GM03348 (cell line): ENCODE measurements at regions not wholly inside any gene's neighbourhood (a gene's known extent, or its start where the extent isn't known, plus 50 kb on each side); places are given as distances from the start of the nearest gene placed in this dataset.
A peak's percentile ranks its signal among the peaks of the same experiment; 100 is the strongest.

Source experiments
- DNase-seq: peaks from one replicate; pipeline ENCODE4 v3.0.0; 2012; ENCODE audit warnings: low spot score

DNA sequence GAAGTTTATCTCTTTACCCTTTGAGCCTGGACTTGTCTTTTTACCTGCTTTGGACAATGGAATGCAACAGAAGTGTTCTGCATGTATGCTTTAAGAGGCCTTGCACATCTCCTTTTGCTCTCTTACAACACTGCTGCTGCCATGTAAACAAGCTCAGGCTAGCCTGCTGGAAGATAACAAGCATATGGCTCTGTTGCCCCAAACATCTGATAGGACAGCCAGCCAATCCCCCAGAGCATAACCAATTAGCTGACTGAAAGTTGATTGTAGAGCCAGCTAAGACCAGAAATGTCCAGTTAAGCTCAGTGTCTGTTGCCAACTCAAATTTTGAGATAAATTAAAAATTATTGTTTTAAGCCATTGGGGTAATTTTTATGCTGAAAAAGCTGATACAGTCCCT lies 510.6 kb upstream of the CNKSR2 start:
- no peak for DNase-seq

DNA sequence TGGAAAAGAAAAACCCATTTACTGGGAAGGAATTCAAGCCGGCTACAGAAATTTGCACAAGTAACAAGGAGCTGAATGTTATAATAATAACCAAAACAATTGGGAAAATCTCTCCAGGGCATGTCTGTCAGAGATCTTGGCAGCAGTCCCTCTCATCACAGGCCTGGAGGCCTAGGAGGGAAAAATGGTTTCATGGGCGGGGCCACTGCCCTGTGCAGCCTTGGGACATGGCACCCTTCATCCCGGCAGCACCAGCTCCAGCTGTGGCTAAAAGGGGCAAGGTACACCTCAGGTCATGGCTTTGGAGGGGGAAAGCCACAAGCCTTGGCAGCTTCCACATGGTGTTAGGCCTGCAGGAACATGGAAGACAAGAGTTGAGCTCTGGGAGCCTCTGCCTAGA lies 513.1 kb upstream of the CNKSR2 start:
- DNase-seq: no peak

DNA sequence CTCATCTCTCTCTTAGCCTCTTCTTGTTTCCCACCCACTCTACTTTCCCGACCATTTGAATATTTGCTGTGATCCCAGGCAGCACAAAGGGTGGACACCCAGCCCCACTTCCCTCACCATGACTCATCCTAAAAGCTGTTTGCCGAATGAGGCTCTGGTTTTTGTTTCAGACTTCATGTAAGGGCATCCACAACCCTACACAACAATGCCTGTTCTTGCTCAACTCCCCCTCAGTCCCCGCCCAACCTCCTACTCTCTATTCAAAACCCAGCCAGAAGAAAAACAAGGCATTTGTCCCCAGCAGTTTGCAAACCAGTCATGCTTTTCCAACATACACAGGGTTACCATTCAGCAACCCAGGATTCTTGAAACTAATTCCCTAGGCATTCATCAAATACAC lies 516.5 kb upstream of the CNKSR2 start:
- DNase-seq: peak; percentile 42

DNA sequence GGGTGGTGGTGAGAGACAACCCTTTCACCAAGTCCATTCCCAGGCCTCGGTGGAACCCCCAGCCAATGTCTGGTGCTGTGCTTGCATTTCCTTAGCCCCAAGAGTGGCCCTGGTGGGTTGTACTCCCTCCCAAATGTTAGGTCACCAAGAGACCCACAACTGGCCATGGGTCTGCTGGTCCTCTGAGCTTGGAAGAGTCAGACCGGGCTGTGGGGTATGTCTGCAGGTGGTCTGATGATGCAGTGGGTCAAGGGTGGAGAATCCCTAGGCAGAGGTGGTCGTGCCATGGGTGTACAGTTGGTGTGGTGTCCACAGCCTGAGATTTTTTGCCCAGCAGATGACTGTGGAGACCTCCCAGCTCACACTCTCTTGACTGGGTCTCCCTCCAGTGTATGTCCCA lies 535.7 kb upstream of the CNKSR2 start:
- DNase-seq: no peak

DNA sequence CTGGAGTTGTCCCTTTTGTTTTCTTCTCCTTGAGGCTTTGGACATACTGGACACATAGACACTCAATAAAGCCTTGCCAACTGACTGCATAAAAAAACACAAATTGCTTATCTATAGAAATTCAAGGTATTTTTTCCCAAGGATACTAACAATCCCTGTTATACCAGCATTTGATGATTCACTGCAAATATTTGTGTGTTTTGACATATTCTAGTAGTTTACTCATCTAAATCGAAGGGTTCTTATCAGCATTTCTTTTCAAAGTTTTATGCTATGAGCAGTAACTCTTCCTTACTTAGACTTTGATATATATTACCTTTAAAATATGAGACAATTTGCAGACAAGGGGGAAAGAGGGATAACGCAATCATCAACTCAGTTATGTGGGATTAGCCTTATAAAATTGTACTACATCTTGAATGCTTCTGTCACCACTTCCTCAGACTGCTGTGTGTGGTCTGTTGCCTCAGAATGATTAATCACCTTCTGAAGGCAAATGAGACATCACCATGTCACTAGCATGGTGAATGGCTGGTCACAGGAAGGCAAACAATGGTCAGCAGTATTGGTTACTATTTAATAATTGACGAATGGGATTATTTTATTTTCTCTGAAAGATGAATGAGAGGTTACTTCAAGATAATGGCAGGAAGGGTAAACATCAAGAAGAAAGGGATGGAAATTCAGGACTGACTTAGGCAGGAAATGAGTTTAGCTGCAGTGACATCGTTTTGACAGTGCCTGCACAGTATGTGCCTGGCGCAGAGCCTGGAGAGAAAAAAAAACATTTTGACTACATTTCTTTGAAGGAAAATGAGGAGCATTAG lies 544.3 kb upstream of the CNKSR2 start:
- peak; percentile 2 for DNase-seq

DNA sequence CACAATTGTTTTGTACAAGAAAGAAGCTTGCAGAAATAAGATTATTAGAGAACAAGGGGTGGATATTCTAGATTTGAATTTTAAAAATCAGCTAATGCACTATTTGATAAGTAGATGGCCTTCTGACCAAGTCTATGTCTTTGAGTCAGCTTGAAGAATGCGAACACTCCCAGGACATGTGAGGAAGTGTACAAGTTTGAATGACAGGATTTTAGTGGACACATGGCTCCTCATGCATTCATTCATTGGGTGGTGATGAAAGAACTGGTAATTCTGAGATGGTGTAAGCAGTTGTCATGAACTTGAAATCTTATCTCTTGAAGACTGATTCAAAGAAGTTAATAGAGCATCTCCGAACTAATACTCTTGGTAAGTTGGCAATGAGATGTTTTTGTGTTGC lies 548.2 kb upstream of the CNKSR2 start:
- no peak for DNase-seq

DNA sequence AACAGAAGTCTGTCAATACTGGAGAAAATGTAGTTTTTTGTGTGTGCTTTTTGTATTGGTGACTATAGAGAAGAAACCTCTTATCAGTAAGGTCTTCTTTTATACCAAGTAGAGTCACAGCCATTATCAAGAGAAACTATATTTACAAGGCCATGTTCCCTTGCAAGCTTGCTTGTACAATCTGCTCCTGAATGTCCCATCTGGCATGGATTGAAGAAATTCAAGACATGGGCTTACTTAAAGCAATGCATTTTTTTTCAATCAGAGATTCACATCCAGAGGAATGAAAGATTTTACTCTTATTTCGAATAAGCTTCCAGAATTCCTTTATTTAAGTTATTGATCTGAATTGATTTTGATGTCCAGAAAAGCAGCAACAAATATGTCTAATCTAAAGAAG lies 537.3 kb upstream of the RPS6KA3 start:
- DNase-seq: no peak

DNA sequence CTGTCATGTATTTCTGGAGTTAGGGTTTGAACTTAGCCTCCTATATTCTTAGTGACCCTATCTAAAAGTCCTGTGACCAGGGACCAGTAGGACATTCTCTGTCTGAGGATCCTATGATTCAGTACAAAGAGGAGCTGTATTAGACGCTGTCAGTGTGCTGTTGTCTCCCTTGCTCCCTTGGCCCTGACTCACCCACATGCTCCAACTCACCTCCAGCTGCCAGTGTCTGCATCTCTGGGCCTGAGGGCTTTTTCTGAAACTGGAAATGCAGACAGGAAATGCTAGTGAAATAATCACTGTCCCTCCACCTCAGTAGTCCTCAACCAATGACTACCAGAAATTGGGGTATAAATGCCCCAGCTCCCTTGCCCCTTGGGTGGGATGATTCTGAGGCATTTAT lies 535.3 kb upstream of the RPS6KA3 start:
- DNase-seq: no peak

DNA sequence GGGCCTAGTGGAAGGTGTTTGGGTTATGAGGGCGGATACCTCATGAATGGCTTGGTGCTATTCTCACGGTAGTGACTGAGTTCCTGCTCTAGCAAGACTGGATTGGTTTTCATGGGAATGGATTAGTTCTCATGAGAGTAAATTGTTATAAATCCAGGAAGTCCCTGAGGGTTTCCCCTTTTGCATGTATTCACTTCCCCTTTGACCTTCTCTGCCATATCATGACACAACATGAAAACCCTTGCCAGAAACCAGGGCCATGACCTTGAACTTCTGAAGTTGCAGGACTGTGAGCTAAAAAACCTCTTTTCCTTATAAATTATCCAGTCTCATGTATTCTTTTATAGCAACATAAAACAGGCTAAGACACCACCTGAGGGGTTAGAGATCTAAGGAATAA lies 529.7 kb upstream of the RPS6KA3 start:
- no peak for DNase-seq

DNA sequence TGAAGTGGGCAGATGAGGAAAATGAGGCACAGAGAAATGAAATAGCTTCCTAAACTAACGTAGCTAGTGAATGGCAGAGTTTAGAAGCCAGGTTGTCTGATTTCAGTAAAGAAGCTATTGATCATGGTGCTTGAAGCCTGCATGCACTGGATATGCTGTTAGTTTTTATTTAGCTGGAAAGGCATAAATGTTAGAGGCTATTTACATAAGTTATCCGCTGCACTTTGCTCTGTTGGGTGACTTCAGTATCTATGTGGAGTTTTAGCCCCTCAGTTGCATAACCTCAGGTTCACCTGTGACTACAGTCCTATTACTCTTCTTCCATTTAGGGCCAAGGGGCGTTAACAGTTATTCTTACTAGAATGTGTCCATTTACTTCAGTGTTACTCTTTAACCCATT lies 522.4 kb upstream of the RPS6KA3 start:
- DNase-seq: no peak

DNA sequence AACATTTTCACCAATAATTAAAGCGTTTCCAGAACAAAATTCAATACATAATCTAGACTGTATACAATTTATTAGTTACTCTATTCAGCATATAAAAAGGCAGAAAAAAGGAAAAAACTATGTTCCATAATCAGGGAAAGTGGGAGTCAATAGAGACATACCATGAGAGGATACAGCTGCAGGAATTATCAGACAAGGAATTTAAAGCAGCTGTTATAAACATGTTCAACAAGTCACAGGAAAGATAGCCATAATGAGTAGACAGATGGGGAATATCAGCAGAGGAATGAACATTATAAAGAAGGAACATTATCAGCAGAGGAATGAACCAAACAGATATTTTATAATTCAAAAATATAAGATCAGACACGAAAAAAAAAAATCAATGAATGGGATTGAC lies 500.6 kb upstream of the RPS6KA3 start:
- no peak for DNase-seq

DNA sequence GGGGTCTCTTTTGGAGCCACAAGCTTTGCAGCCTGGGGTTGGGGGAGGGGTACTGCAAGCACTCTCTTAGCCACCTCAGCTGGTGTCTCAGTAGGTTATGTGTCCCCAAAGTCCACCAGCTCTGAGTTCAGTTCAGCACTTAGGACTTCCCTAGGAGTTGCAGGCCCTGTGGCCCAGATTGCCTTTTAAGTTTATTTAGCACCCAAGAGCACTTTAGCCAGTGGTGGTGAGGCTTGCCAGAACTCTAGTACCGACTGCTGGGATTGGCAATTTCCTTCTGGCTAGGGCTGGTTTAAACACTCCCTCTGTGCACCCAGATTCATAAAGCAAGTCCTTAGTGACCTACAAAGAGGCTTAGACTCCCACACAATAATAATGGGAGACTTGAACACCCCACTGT lies 489.9 kb upstream of the RPS6KA3 start:
- no peak for DNase-seq

DNA sequence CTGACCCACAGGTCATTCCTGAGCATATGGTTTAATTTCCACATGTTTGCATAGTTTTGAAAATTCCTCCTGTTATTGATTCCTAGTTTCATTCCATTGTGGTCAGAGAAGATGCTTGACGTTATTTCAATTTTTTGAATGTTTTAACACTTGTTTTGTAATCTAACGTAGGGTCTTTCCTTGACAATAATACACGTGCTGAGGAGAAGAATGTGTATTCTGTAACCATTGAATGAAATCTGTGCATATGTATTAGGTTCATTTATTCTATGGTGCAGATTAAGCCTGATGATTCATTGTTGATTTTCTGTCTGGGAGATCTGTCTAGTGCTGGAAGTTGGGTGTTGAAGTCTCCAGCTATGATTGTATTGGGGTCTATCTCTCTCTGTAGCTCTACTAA lies 486.4 kb upstream of the RPS6KA3 start:
- peak; percentile 2 for DNase-seq

DNA sequence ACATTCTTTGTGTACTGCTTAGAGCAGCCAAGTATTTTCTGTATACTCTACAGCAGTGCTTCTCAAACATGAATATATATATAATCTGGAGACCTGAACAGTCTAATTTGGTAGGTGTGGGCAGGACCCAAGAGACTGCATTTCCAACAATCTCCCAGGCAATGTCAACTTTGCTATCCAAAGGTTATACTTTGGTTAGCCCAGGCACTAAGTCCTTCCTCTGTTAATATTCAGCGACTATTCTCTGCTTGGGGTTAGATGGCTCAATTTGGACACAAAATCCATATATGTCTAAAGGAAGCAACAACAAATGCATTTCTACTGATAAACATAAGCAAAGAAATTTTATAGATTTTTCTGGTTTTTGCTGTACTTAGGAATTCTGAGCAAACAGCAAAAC lies 480.0 kb upstream of the RPS6KA3 start:
- DNase-seq: no peak

DNA sequence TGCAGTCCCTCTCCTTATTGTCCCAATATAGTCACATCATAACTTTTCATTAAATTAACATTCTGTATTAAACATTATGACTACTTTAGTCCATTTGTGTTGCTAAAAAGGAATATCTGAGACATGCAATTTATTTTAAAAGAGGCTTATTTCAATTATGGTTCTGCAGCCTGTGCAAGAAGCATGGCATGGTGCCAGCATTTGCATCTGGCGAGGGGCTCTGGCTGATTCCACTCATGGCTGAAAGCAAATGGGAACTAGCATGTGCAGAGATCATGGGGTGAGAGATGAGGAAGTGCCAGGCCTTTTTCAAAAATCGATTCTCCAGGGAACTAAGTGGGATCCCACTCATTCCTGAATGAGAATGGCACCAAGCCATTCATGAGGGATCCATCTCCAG lies 476.3 kb upstream of the RPS6KA3 start:
- DNase-seq: no peak

DNA sequence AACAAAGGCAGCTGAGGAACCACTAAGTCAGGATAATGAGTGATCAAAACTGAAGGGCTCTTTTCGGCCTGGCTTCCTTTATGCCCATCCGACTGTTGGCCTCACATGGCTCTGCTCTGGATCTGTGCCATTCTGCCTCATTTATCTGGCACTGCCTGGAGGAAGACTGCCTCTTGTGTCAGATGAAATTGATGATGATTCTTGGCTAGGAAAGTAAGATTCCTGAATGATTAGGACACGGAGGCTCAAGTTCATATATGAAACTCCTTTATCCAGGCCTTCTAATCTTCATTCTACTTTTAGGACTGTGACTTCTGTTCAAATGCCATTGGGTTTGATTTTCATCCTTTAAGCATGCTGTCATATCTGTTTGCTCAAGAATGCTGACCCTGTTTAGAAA lies 475.4 kb upstream of the RPS6KA3 start:
- peak; percentile 30 for DNase-seq

DNA sequence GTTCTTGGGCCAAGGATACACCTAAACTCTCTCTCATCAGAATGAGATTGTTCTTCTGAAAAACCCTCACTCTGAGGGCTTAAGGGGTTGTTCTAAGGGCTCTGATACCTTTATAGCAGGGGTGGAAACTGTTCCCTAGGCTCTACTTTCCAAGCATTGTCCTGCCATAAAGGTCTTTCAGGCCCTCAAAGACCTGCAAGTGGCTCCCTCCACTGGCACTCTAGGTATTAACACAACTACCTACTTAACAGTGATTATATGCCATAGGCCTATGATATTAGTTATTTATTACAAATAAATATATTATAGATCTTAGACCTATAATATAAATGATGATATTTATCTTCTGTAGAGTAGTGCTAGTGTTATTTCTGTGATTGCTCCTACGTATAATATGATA lies 473.7 kb upstream of the RPS6KA3 start:
- no peak for DNase-seq

DNA sequence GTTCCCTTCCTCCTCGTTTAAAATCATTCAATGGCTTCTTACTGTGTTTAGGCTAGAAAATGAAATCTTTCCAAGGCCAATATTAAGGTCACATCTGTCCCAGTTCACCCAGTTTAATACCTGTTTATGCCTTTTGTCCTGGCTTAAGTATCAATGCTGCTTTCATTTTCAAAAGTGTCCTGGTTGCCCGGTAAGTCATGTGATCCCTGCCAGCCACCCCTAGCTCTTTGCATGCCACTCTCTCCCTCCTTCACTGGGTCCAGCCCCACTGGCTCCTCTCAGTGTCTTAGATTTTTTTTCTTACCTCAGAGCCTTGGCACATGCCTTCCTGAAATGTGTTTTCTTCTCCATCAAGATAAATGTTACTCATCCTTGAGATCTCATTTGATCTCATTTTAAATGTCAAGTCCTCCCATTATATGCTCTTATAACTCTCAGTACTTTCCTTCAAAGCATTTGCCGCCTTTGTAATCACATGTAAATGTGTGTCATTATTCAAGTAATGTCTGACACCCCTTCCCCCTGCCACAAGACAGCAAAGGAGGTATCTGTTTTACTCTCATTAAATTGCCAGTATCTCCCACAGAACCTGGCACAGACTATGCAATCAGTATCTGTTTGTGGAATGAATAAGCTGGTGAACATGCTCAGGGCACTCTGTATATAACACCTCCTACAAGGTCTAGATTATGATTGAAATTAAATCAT lies 472.5 kb upstream of the RPS6KA3 start:
- no peak for DNase-seq

DNA sequence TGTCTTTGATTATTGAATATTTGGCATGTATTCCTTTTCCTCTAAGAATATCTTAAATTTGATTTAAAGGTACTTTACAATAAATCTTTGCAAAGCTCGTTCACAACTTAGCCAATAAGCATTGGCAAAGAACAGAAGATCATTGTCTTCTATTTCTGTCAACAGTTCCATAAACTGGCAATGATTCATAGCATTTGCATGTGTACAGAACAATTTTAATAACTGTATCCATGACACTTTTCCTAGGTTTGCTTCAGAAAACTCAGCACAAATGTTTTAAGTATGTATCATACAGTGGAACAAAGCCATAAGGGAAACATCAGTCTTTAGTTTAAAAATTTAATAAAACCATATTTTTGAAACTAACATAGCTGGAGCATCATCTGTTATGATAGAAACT lies 462.7 kb upstream of the RPS6KA3 start:
- peak; percentile 21 for DNase-seq

DNA sequence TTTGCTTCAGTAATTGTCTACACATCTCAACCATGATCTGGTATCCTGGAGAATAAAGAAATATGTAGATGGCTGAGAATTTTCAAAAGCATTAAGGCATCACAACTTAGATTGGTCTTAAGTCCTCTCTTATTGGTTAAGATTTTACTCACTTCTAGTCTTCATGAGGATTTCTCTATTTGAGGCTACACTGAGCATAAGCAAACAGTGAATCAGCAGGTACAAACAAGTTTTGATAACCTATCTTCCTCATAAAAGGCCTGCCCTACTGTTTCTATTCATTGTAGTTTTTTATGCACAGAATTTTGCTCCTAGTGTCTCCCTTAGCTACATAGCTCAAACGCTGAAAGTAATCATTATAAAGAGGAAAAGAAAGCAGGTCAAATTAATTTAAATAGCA lies 460.7 kb upstream of the RPS6KA3 start:
- DNase-seq: no peak

DNA sequence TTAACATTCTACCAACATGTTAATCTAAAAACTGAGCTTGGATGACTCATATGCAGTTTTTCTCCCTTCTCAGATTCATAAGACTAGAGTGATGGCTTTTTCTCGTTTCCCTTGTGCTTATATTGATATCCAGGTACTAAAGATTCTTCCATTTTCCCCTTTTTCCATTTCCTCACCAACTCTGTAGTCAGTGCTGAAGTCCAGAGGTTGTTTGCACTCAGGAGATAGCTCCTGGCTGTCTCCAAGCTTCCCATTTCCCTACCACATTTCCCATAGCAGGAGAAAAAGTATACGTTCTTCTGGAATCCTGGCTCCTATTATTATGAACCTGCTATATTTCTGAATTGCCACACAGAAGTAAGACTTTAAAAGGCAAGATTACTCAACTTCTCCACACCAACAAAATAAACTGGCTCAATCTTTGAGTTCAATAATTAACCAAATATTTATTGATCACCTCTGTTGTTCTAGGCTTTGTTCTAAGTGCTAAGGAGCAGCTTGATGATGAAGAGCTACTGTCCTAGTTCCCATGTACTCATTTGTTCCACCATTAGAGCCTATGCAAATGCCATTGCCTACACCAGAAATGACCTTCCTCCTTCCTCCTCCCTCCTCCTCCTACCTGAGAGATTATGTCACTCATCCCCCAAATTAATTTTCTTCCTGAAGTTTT lies 454.4 kb upstream of the RPS6KA3 start:
- no peak for DNase-seq

DNA sequence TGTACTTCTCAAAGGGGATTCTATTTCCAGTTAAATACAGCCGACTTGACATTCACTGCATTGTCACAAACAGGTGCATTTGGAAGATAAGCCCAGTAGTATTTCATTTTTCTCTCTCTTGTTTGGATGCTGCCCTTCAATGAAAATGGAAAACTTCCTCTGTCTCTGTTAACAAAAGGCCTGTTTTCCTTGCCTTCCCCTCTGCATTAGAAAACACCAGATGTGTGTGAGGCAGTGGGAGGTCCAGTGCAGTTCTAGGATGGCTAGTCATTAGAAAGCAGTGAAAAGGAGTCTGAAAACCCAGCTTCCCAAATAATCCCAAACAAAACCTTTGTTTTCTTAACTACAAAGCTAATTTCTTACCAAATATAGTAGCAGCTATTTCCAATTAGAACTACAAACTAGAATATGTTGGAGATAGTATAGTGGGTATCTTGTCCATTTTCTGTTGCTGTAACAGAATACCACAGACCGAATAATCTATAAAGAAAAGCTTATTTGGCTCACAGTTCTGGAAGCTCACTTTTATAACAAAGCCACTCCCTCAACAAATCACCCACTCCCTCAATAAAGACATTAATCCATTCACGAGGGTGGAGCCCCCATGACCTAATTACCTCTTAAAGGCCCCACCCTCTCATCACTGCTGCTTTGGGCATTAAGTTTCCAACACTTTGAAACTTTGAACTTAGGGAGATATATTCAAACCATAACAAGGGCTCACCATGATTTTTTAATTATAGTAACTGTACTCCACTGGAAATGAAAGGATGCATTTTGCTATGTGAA lies 452.1 kb upstream of the RPS6KA3 start:
- no peak for DNase-seq
